NCI-H446 (cell line): ENCODE measurements at regions not wholly inside any gene's neighbourhood (a gene's known extent, or its start where the extent isn't known, plus 50 kb on each side); places are given as distances from the start of the nearest gene placed in this dataset.
"Not testable (repeated sequence)": the region's sequence is repeated elsewhere in the genome, so short reads cannot be mapped to it uniquely, and the experiment has no call there.

Source experiments
- DNase-seq, 2 experiments: peaks; one replicate each; lab custom pipeline; 2025; lab: John Stamatoyannopoulos, UW

GRCh38 chr11:25615069-25615468 is 716.9 kb upstream of the ANO3 start:
- no peak for DNase-seq

- no peak for DNase-seq
Observed at GRCh38 chr11:25615841-25616240, 716.1 kb upstream of the ANO3 start.

GRCh38 chr11:25625094-25625493 is 706.8 kb upstream of the ANO3 start:
- no peak for DNase-seq

- DNase-seq: no peak
Observed at GRCh38 chr11:25628030-25628429, 703.9 kb upstream of the ANO3 start.

GRCh38 chr11:25633230-25633629 is 698.7 kb upstream of the ANO3 start:
- no peak for DNase-seq

- not testable (repeated sequence) for DNase-seq
Observed at GRCh38 chr11:25649220-25649619, 682.7 kb upstream of the ANO3 start.

- no peak for DNase-seq
Observed at GRCh38 chr11:25650319-25650718, 681.6 kb upstream of the ANO3 start.

GRCh38 chr11:25655636-25656035 is 676.3 kb upstream of the ANO3 start:
- DNase-seq: no peak

- DNase-seq: no peak
Observed at GRCh38 chr11:25658916-25659315, 673.0 kb upstream of the ANO3 start.

- no peak for DNase-seq
Observed at GRCh38 chr11:25659706-25660105, 672.2 kb upstream of the ANO3 start.

- DNase-seq: no peak
Observed at GRCh38 chr11:25667871-25668270, 664.1 kb upstream of the ANO3 start.

- no peak for DNase-seq
Observed at GRCh38 chr11:25691959-25692358, 640.0 kb upstream of the ANO3 start.

GRCh38 chr11:25702417-25702816 is 629.5 kb upstream of the ANO3 start:
- no peak for DNase-seq

- no peak for DNase-seq
Observed at GRCh38 chr11:25710975-25711374, 621.0 kb upstream of the ANO3 start.

- no peak for DNase-seq
Observed at GRCh38 chr11:25727944-25728343, 604.0 kb upstream of the ANO3 start.

GRCh38 chr11:25730230-25730629 is 601.7 kb upstream of the ANO3 start:
- no peak for DNase-seq

- DNase-seq: no peak
Observed at GRCh38 chr11:25733777-25734176, 598.2 kb upstream of the ANO3 start.

- DNase-seq: no peak
Observed at GRCh38 chr11:25734591-25735211, 597.2 kb upstream of the ANO3 start.

GRCh38 chr11:25737071-25737675 is 594.8 kb upstream of the ANO3 start:
- no peak for DNase-seq

GRCh38 chr11:25741886-25742285 is 590.0 kb upstream of the ANO3 start:
- no peak for DNase-seq

GRCh38 chr11:25742800-25743199 is 589.1 kb upstream of the ANO3 start:
- DNase-seq: no peak

- no peak for DNase-seq
Observed at GRCh38 chr11:25755381-25755780, 576.5 kb upstream of the ANO3 start.

GRCh38 chr11:25755918-25756584 is 575.9 kb upstream of the ANO3 start:
- DNase-seq: no peak
